Vagina (tissue), 2 donors: ENCODE measurements at regions not wholly inside any gene's neighbourhood (a gene's known extent, or its start where the extent isn't known, plus 50 kb on each side); places are given as distances from the start of the nearest gene placed in this dataset.

Source experiments
- DNase-seq, 2 donors: peaks; one replicate each; pipeline ENCODE4 v3.0.0-alpha.2; 2017; ENCODE audit errors: extremely low spot score in 2 of 2
- H3K27ac ChIP-seq: fragments of 200-600 bp; sonication (generic); one replicate; pipeline ENCODE4 v1.5.1; 2019
- H3K27me3 ChIP-seq: fragments of 200-600 bp; sonication (generic); one replicate; pipeline ENCODE4 v1.5.1; 2019
- H3K36me3 ChIP-seq, 2 donors: fragments of 200-600 bp; sonication (generic); one replicate each; pipeline ENCODE4 v1.5.1; 2017 to 2019
- H3K4me1 ChIP-seq: fragments of 200-600 bp; sonication (generic); one replicate; pipeline ENCODE4 v1.5.1; 2019
- H3K4me3 ChIP-seq, 2 donors: fragments of 200-600 bp; sonication (generic); 1 replicate in 1 of 2; 2 replicates in 1 of 2; pipeline ENCODE4 v1.5.1; 2016 to 2019
- H3K9me3 ChIP-seq: fragments of 200-600 bp; sonication (generic); one replicate; pipeline ENCODE4 v1.5.1; 2019
- POLR2A ChIP-seq, 2 donors: fragments of 450-650 bp; IDR thresholded peaks; one replicate each; pipeline ENCODE4 v1.6.1; 2017; ENCODE audit warnings: antibody characterized with exemption in 2 of 2, mild to moderate bottlenecking in 2 of 2, moderate library complexity in 2 of 2
- POLR2AphosphoS5 ChIP-seq, 2 donors: sonication (generic); formaldehyde crosslinking; IDR thresholded peaks; one replicate each; pipeline ENCODE4 v1.9.0; 2017; ENCODE audit warnings: antibody characterized with exemption in 2 of 2, mild to moderate bottlenecking in 2 of 2, low read depth in 1 of 2; ENCODE audit not compliant: insufficient read depth in 1 of 2
- intact Hi-C: fragments of 100-400 bp; cut with DNase I; formaldehyde crosslinking; loops from one replicate; pipeline ENCODE4 v1.15.1; 2023
- TF ChIP-seq, protein P1 (sequence below), 3 experiments: fragments of 450-650 bp in 2 of 3; fragments of 200-600 bp in 1 of 3; sonication (generic) in 1 of 3; IDR thresholded peaks; one replicate each; pipeline ENCODE4 v1.5.1; 2017 to 2019; ENCODE audit warnings: antibody characterized with exemption in 3 of 3, mild to moderate bottlenecking in 2 of 3, moderate library complexity in 2 of 3

DNA sequence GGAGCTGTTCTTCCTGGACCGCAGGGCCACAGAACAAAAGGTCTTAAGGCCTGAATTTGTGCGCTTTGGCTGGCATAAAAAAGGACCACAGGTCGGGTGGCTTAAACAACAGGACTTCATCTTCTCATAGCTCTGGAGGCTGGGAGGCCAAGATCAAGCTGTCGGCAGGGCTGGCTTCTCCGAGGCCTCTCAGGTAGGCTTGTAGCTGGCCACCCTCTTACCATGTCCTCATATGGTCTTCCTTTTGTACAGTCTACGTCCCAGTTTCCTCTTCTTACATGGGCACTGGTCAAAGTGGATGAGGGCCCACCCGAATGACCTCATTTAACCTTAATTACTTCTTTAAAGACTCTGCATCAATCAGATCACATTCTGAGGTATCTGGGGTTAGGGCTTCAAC, 257.6 kb downstream of the CBLN1 start:
- DNase-seq = peak in 1 of 2 donors; percentile 56
- H3K27me3 ChIP-seq = no peaks in the 10 kb centered on the region
- intact Hi-C loops = no loop called here

DNA sequence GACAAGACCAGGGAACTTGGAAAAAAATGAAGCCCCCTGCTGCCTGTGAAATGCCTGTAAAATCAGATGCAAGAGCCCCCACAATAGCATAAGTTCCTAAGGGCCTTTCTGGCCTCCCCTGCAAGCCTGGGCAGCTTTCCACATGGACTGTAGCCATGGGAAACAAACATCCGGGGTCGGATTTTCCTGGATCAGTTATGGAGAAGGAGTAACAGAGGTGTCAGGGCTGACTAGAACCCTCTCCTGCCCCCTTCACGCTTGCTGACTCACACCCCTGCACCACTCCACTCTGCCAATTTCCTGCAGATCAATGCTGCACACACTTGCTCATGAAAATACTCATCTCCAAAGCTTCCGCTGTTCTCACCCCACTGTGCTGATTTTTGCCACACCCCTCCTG, 258.6 kb downstream of the CBLN1 start:
- no peak overlapping the region for H3K4me3 ChIP-seq
- DNase-seq = peak in 1 of 2 donors; percentile 58
- intact Hi-C loops = no loop called here
- H3K27ac ChIP-seq = no peak overlapping the region
- no peaks in the 10 kb centered on the region for H3K27me3 ChIP-seq
- no peaks in the 10 kb centered on the region for H3K36me3 ChIP-seq
- peaks cover 12% of the 10 kb centered on the region for H3K4me1 ChIP-seq
- no peak for TF ChIP-seq POLR2A (IDR thresholded peaks at IDR 0.05)
- TF ChIP-seq, protein P1, sequence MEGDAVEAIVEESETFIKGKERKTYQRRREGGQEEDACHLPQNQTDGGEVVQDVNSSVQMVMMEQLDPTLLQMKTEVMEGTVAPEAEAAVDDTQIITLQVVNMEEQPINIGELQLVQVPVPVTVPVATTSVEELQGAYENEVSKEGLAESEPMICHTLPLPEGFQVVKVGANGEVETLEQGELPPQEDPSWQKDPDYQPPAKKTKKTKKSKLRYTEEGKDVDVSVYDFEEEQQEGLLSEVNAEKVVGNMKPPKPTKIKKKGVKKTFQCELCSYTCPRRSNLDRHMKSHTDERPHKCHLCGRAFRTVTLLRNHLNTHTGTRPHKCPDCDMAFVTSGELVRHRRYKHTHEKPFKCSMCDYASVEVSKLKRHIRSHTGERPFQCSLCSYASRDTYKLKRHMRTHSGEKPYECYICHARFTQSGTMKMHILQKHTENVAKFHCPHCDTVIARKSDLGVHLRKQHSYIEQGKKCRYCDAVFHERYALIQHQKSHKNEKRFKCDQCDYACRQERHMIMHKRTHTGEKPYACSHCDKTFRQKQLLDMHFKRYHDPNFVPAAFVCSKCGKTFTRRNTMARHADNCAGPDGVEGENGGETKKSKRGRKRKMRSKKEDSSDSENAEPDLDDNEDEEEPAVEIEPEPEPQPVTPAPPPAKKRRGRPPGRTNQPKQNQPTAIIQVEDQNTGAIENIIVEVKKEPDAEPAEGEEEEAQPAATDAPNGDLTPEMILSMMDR (IDR thresholded peaks at IDR 0.05) = no peak
- TF ChIP-seq POLR2AphosphoS5 (IDR thresholded peaks at IDR 0.05; ENCODE audit: insufficient read depth in 1 of 2, low read depth in 1 of 2) = no peak
- no peaks in the 10 kb centered on the region for H3K9me3 ChIP-seq

More for the DNA sequence above, 257.6 kb downstream of the CBLN1 start:
- H3K27ac ChIP-seq = no peak overlapping the region
- H3K9me3 ChIP-seq = no peaks in the 10 kb centered on the region
- H3K36me3 ChIP-seq = no peaks in the 10 kb centered on the region
- TF ChIP-seq POLR2A (IDR thresholded peaks at IDR 0.05) = no peak
- no peak for TF ChIP-seq POLR2AphosphoS5 (IDR thresholded peaks at IDR 0.05; ENCODE audit: insufficient read depth in 1 of 2, low read depth in 1 of 2)
- TF ChIP-seq, protein P1 (IDR thresholded peaks at IDR 0.05) = no peak
- no peak overlapping the region for H3K4me3 ChIP-seq
- peaks cover 12% of the 10 kb centered on the region for H3K4me1 ChIP-seq

DNA sequence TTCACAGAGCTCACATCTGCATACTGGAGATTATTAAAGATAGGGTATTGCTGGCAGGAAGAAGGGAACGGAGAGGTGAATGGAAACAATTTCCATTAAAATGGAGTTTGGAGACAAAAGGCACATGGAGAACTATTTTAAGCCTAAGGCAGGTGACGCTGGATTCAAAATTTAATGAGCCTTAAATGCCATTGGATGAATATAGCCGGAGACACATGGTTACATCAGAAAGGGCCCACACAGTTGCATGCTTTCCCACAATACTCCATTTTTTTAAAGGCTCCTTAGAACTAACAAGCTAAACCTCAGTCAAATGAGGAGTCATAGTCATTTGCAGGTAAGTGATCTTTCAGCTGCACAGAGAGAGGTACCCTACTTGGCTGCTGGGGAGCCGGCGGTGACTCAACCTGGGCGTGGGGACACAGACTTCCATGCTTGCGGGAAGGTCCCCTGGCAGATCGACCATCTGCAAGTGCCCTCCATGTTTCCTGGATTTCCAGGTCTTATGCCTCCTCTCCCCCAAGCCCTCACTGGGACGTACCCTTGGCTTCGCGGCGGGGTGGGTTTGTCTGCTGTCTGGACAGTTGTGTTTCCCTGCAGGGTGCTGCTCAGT, 259.2 kb downstream of the CBLN1 start:
- intact Hi-C loops = no loop called here
- Histone ChIP-seq H3K36me3 (no peaks in the 10 kb centered on the region), H3K27ac (no peak overlapping the region), H3K9me3 (no peaks in the 10 kb centered on the region), H3K27me3 (no peaks in the 10 kb centered on the region), H3K4me3 (no peak overlapping the region), H3K4me1 (peaks cover 12% of the 10 kb centered on the region)
- DNase-seq = peak in 1 of 2 donors; percentile 77
- no peak for TF ChIP-seq POLR2A (IDR thresholded peaks at IDR 0.05)
- TF ChIP-seq POLR2AphosphoS5 (IDR thresholded peaks at IDR 0.05; ENCODE audit: insufficient read depth in 1 of 2, low read depth in 1 of 2) = no peak
- TF ChIP-seq, protein P1 (IDR thresholded peaks at IDR 0.05) = no peak

DNA sequence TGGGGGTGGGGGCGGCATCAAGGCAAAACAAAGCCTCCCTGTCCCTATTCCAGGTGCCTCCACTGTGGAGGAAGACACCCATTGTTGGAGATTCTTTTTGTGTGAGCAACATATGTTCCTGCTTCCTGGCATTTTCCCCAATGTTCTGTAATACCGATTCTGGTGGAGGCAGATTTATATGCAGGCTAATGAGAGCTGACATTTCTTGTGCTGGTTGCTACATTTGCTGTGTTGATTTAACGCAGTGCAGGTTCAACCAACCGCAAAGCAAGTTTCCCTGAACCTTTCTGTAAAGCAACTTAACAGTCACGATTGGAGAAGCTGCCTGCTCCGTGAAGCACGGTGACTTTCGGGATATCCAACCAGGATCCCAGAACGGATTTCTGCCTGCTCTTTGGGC, 260.5 kb downstream of the CBLN1 start:
- H3K27me3 ChIP-seq = no peaks in the 10 kb centered on the region

DNA sequence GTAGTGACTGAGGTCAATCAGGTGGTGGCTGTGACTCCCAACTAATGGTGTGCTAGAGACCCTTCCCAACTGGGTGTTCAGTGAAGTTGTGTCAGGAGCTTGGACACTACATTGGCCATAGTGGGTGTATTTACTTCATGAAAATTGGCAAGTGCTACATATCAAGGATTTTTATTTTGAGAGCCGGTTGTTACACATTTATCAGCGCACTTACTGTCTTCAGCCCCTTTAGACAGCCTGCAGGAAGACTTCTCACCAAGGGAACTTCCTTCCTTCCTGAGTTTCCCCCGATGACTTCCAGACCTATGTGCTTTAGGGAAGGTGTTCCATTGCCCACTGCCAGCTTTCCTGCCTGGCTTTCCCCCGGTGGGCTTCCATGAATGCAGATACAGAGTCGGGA, 261.2 kb downstream of the CBLN1 start:
- Histone ChIP-seq H3K27me3 (no peaks in the 10 kb centered on the region), H3K27ac (no peak overlapping the region), H3K4me3 (no peak overlapping the region), H3K36me3 (no peaks in the 10 kb centered on the region), H3K4me1 (peaks cover 12% of the 10 kb centered on the region), H3K9me3 (no peaks in the 10 kb centered on the region)
- peak in 1 of 2 donors; percentile 70 for DNase-seq
- intact Hi-C loops = no loop called here
- TF ChIP-seq POLR2AphosphoS5 (IDR thresholded peaks at IDR 0.05; ENCODE audit: insufficient read depth in 1 of 2, low read depth in 1 of 2) (no peak), POLR2A (IDR thresholded peaks at IDR 0.05) (no peak)
- TF ChIP-seq, protein P1 (IDR thresholded peaks at IDR 0.05) = no peak

More for the DNA sequence above, 260.5 kb downstream of the CBLN1 start:
- DNase-seq = peak in 1 of 2 donors; percentile 82
- H3K4me1 ChIP-seq = peaks cover 12% of the 10 kb centered on the region
- no peaks in the 10 kb centered on the region for H3K9me3 ChIP-seq
- no peaks in the 10 kb centered on the region for H3K36me3 ChIP-seq
- TF ChIP-seq, protein P1 (IDR thresholded peaks at IDR 0.05) = no peak
- TF ChIP-seq POLR2A (IDR thresholded peaks at IDR 0.05) = no peak
- H3K27ac ChIP-seq = no peak overlapping the region
- intact Hi-C loops = no loop called here
- no peak overlapping the region for H3K4me3 ChIP-seq
